Activated CD4-positive, alpha-beta T cell treated with anti-CD3 and anti-CD28 coated beads for 24 hours (primary cell): ENCODE measurements at regions not wholly inside any gene's neighbourhood (a gene's known extent, or its start where the extent isn't known, plus 50 kb on each side); places are given as distances from the start of the nearest gene placed in this dataset.
"Not testable (repeated sequence)": the region's sequence is repeated elsewhere in the genome, so short reads cannot be mapped to it uniquely, and the experiment has no call there.

Source experiments
- DNase-seq, 2 donors: peaks; one replicate each; pipeline ENCODE4 v3.0.0-alpha.2; 2020; ENCODE audit warnings: low read depth in 2 of 2

GRCh38 chr15:81939604-81940440 lies 106.0 kb downstream of the MEX3B start:
- DNase-seq, result peak; percentile 0 to 1

GRCh38 chr15:81937189-81937588 lies 108.6 kb downstream of the MEX3B start:
- DNase-seq, result no peak

- no peak for DNase-seq
Measured at GRCh38 chr15:81930582-81931369, 115.0 kb downstream of the MEX3B start.

- DNase-seq, result no peak
Measured at GRCh38 chr15:81929557-81929956, 116.3 kb downstream of the MEX3B start.

GRCh38 chr15:81926981-81927380 lies 118.8 kb downstream of the MEX3B start:
- no peak for DNase-seq

GRCh38 chr15:81924729-81925128 lies 121.1 kb downstream of the MEX3B start:
- DNase-seq, result no peak

- no peak for DNase-seq
Measured at GRCh38 chr15:81923561-81924350, 122.1 kb downstream of the MEX3B start.

- DNase-seq, result no peak
Measured at GRCh38 chr15:81922143-81922542, 123.7 kb downstream of the MEX3B start.

- DNase-seq, result no peak
Measured at GRCh38 chr15:81921163-81921562, 124.7 kb downstream of the MEX3B start.

GRCh38 chr15:81918767-81919166 lies 127.1 kb downstream of the MEX3B start:
- not testable (repeated sequence) for DNase-seq

- DNase-seq, result no peak
Measured at GRCh38 chr15:81916451-81916850, 129.4 kb downstream of the MEX3B start.

- DNase-seq, result no peak
Measured at GRCh38 chr15:81915990-81916389, 129.8 kb downstream of the MEX3B start.

GRCh38 chr15:81914734-81915256 lies 131.0 kb downstream of the MEX3B start:
- DNase-seq, result no peak

- no peak for DNase-seq
Measured at GRCh38 chr15:81914333-81914732, 131.5 kb downstream of the MEX3B start.

GRCh38 chr15:81911022-81911971 lies 134.5 kb downstream of the MEX3B start:
- no peak for DNase-seq

- DNase-seq, result no peak
Measured at GRCh38 chr15:81910355-81911021, 135.3 kb downstream of the MEX3B start.

GRCh38 chr15:81909011-81909358 lies 136.8 kb downstream of the MEX3B start:
- no peak for DNase-seq

- no peak for DNase-seq
Measured at GRCh38 chr15:81908111-81908510, 137.7 kb downstream of the MEX3B start.

GRCh38 chr15:81907521-81907920 lies 138.3 kb downstream of the MEX3B start:
- no peak for DNase-seq

GRCh38 chr15:81905889-81906288 lies 139.9 kb downstream of the MEX3B start:
- no peak for DNase-seq
